GM18951 (cell line): ENCODE measurements at regions not wholly inside any gene's neighbourhood (a gene's known extent, or its start where the extent isn't known, plus 50 kb on each side); places are given as distances from the start of the nearest gene placed in this dataset.

Source experiments
- POLR2A ChIP-seq: IDR thresholded peaks from 4 replicates; pipeline ENCODE4 v1.6.1; 2011; ENCODE audit warnings: mild to moderate bottlenecking; ENCODE audit not compliant: insufficient read length, insufficient read depth; ENCODE audit errors: extremely low read depth
- in situ Hi-C: fragments of 300-500 bp; cut with MboI; formaldehyde crosslinking; loops from one replicate; pipeline ENCODE4 v1.12.0; 2022; ENCODE audit warnings: low sequenced_read_pairs, mixed read lengths, inconsistent platforms; ENCODE audit not compliant: unreplicated experiment

DNA sequence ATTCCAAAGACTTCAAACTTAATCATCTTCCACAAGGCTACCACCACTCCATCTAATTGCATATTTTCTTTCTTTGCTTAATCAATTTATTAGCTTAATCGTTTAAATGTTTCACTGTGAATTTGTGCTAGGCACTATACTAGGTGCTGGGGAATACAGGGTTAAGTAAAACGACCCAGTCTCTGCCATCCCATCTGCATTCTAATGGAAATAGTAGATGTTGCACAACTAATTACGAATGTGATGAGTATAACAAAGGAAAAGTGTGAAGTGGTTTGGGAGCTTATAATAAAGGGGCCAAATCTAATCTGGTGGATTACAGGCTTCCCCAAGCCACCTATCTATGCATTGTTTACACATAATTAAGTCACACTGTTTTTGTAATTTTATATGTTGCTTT is 147.1 kb downstream of the FAM181B start:
- in situ Hi-C loops = no loop called here

GRCh38 chr11:82577246-82577645 is 156.4 kb downstream of the FAM181B start:
- in situ Hi-C loops = no loop called here
- no peak for TF ChIP-seq POLR2A

More for the DNA sequence above, 147.1 kb downstream of the FAM181B start:
- no peak for TF ChIP-seq POLR2A

DNA sequence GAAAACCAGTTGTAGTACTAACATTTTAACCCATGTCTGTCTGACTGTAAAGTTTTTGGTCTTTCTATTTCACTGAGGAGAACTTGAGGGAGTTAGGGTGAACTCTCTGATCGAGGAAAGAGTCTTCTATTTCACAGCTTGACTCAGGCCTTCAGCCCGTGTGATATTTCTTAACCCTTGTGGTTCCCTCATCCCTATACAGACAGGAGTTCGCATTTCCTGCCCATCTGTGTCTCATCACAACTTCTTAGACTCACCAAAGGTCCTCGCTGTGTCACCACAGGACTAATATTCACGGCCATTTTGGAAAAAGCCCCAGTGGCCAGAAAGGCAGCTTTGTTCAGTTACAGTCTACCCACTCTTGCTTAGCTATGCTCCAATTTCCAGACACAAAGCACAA is 172.8 kb downstream of the FAM181B start:
- in situ Hi-C loops = no loop called here

DNA sequence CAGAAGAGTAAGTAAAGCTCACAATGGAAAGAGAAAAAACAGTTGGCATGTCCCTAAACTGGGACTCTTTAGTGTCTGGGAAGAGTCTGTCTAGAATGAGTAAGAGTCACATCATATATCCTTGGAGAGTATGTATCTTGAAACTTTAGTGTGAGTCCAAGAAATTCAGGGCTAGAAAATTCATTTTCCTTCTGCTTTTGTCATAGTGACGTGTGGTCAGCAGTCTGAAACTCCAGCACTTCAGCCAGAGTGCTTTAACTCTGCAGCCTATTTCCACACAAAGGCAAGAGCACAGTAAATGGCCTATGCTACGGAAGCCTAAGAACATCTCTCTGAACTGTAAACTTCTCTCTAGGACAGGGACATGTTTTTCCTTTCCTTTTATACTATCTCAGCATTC is 174.1 kb downstream of the FAM181B start:
- TF ChIP-seq POLR2A = no peak
- in situ Hi-C loops = no loop called here

More for the DNA sequence above, 172.8 kb downstream of the FAM181B start:
- TF ChIP-seq POLR2A = no peak

DNA sequence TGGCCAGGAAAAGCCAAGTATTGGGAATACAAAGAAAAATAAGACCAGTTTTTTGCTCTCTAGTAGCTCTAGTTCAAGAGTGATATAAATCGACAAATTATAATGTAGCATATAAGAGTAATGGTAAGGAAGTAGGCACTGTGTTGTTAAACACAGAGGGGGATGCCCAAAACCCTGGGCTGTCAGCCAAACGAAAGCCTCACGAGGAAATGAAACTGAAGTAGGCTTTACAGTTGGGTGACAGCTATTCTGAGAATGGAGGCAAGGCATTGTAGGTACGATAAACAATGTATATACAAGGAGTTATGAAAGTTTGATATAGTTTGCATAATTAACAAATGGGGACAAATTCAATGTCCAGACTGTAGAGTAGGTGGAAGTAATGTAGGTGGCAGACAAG is 176.4 kb downstream of the FAM181B start:
- in situ Hi-C loops = no loop called here
- no peak for TF ChIP-seq POLR2A

DNA sequence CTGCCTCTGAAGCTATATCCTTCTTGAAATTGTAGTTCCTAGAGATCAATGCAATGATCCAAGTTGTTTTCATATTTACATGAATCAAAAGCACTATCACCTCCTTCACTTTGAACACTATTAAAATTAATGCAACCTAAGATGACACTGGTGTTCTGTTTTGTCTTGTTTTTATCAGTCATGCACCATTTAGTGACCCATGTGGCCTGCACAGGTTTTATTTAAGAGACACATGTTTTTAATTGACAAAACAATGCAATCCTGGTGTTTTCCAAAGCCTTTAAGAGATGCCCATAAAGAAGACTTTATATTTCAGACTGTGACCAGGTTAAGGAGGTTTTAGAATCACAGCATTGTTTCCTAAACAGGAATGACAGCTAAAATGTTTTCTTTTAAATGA is 177.5 kb downstream of the FAM181B start:
- in situ Hi-C loops = no loop called here
- TF ChIP-seq POLR2A = no peak

DNA sequence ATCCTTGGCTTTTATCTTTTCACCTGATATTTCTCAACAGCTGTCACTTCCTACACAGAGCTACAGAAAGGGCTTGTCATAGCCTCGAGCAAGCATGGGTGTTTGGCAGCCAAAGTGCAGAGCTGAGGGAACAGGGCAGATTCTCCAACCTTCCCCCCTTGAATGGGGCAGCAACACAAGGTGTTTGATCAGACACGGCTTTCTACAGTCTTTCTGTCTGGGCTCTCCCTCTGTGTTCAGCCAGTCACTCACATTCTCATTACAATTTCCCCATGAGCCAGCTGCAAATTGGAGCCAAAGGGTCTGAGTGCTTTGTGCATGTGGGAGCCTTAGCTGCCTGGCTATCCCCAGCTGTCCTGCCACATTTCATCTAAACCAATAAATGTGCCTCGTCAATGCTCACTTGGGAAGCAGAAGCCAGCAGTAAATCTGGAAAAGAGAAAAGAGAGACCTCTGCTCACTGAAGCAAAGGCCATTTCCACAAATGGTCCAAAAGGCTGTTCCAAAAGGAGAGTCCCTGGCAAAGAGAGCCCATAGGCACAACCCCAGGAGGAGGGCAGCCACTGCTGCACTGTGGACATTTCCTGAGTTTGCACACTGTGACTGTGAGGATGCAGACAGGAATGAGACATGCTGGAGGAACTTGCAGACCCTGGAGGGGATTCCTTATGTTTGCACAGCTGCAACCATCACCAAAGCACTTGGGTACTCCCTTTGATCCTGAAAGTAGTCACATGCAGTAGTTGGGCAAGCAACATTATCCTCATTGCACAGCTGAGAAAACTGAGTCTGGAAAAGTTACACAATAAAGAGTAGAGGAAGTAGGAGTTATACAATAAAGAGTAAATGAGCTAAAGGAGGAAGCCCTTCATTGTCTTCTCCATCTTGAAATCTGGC is 186.8 kb downstream of the FAM181B start:
- in situ Hi-C loops = no loop called here
- TF ChIP-seq POLR2A = no peak

DNA sequence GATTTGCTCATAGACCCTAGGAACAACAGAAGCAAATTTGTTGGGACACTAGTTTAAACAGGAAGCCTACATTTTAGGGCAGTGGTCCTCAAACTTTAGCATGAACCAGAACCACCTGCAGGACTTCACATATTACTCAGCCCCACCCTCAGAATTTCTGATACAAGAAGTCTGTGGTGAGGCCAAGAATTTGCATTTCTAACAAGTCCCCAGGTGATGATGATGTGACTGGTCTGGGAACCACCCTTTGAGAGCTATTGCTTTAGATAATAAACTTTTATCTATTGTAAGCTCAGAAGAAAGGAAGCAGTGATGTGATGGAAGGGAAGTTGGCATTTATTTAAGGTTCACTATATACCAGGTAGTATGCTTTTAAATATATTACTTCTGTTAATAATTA is 194.0 kb downstream of the FAM181B start:
- in situ Hi-C loops = no loop called here
- TF ChIP-seq POLR2A = no peak

GRCh38 chr11:82536706-82537105 is 197.0 kb downstream of the FAM181B start:
- in situ Hi-C loops = no loop called here
- TF ChIP-seq POLR2A = no peak

GRCh38 chr11:82533628-82534327 is 199.9 kb downstream of the FAM181B start:
- no peak for TF ChIP-seq POLR2A
- in situ Hi-C loops = no loop called here

- in situ Hi-C loops = no loop called here
These were observed 203.7 kb downstream of the FAM181B start for GRCh38 chr11:82529936-82530335.

DNA sequence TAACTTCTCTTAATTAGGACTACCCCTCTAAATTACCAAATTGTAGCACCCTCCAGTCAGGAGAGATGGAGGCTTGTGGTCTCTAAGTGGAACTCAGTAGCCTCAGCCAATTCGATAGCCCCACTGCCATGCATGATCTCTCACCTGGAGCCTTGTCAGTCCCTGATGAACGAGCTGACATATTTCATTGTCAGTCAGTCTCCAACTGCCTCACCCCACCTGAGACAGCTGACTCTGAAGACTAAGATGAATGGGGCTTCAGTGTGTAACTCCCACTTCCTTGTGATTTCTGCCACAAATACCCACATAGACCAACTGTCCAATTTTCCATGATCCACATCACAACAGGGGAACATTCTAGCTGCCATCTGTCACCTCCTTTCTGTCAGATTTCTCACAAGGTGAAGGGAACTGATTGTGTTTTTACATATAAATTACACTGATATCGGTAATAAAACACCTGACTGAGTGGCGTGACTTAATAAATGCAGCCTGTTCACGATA is 206.5 kb downstream of the FAM181B start:
- in situ Hi-C loops = no loop called here
- no peak for TF ChIP-seq POLR2A

More at GRCh38 chr11:82529936-82530335, 203.7 kb downstream of the FAM181B start:
- TF ChIP-seq POLR2A = no peak

DNA sequence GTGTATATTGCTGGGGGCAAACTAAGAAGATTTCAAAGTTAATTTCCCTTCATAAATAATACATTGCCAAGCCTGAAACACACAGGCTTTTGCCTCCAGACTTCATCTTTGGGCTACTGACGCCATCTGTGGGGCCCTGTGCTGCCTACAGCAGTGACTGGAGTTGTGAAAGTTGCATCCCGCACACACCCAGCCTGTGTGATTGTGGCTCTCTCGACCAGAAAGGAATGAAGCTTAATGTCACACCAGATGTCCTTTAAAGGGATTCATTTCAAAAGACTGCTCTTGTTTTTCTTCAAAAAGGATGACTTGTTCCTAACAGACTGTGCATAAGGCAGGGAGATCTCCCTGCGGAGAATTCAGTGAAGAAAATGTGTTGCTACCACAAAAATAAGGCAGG is 210.5 kb downstream of the FAM181B start:
- TF ChIP-seq POLR2A = no peak
- in situ Hi-C loops = no loop called here

GRCh38 chr11:82521427-82521826 is 212.2 kb downstream of the FAM181B start:
- in situ Hi-C loops = no loop called here
- TF ChIP-seq POLR2A = no peak

GRCh38 chr11:82507288-82507687 is 226.4 kb downstream of the FAM181B start:
- in situ Hi-C loops = no loop called here
- TF ChIP-seq POLR2A = no peak
